PC-9 (cell line): ENCODE measurements at regions not wholly inside any gene's neighbourhood (a gene's known extent, or its start where the extent isn't known, plus 50 kb on each side); places are given as distances from the start of the nearest gene placed in this dataset.

Experiments
- EZH2 ChIP-seq: fragments of 200-600 bp; sonication (generic); IDR thresholded peaks from 2 replicates; pipeline ENCODE4 v1.8.0; 2017; ENCODE audit warnings: antibody characterized with exemption, low read depth
- TF ChIP-seq, protein P1 (sequence below): fragments of 200-600 bp; sonication (generic); conservative IDR thresholded peaks from 2 replicates; pipeline ENCODE4 v1.6.1; 2017; ENCODE audit warnings: mixed run types, antibody characterized with exemption, mild to moderate bottlenecking, moderate library complexity

DNA sequence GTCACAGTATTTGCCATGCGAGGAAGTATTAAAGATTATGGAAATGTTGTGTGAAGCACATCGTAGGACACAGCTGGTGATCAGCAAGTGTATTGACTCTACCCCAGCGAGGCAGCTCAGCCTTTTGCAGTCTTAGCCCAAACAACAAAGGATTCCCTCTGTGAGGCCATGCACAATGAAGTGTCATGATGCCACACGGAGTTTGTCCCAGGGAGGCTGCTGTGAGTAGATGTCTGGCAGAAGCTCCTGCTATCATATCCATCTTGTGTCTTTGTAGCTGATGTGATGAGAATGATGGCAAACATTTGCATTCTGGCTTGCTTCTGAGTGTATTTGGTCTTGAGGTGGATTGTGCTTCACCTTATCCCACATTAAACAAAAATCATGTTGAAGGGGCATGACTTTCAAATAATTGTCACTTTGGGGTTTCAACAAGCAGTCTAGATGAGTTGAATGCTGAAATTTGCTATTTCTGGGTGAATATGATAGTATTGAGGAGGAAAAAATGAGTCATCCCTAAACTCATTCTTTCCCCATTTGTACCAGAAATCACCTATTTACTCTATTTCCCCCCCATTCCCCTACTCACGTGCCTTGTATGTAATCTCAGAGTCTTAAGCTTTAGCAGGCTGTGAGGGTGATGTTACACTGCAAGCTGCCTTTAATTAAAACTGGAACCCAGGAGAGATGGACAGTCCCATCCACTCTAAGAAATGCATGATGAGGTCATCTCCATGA lies 273.5 kb downstream of the RNF144A start:
- TF ChIP-seq, protein P1, sequence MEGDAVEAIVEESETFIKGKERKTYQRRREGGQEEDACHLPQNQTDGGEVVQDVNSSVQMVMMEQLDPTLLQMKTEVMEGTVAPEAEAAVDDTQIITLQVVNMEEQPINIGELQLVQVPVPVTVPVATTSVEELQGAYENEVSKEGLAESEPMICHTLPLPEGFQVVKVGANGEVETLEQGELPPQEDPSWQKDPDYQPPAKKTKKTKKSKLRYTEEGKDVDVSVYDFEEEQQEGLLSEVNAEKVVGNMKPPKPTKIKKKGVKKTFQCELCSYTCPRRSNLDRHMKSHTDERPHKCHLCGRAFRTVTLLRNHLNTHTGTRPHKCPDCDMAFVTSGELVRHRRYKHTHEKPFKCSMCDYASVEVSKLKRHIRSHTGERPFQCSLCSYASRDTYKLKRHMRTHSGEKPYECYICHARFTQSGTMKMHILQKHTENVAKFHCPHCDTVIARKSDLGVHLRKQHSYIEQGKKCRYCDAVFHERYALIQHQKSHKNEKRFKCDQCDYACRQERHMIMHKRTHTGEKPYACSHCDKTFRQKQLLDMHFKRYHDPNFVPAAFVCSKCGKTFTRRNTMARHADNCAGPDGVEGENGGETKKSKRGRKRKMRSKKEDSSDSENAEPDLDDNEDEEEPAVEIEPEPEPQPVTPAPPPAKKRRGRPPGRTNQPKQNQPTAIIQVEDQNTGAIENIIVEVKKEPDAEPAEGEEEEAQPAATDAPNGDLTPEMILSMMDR = no peak
- TF ChIP-seq EZH2 = no peak
